Stimulated activated CD8-positive, alpha-beta memory T cell treated with anti-CD3 and anti-CD28 coated beads, Interleukin-7, amount 100 ng/mL, for 1 hour (primary cell): ENCODE measurements at regions not wholly inside any gene's neighbourhood (a gene's known extent, or its start where the extent isn't known, plus 50 kb on each side); places are given as distances from the start of the nearest gene placed in this dataset.

Source experiments
- DNase-seq, 2 donors: peaks; one replicate each; pipeline ENCODE4 v3.0.0-alpha.2; 2020; ENCODE audit warnings: low read depth in 2 of 2

GRCh38 chr2:226652983-226653765 lies 146.4 kb downstream of the IRS1 start:
- DNase-seq = no peak

- DNase-seq = no peak
Measured at GRCh38 chr2:226652369-226652768, 147.3 kb downstream of the IRS1 start.

GRCh38 chr2:226649871-226650660 lies 149.6 kb downstream of the IRS1 start:
- DNase-seq = no peak

GRCh38 chr2:226649201-226649600 lies 150.4 kb downstream of the IRS1 start:
- no peak for DNase-seq

- no peak for DNase-seq
Measured at GRCh38 chr2:226647621-226648518, 151.8 kb downstream of the IRS1 start.

- DNase-seq = no peak
Measured at GRCh38 chr2:226644399-226644865, 155.2 kb downstream of the IRS1 start.

- DNase-seq = no peak
Measured at GRCh38 chr2:226643946-226644282, 155.7 kb downstream of the IRS1 start.

GRCh38 chr2:226643030-226643945 lies 156.3 kb downstream of the IRS1 start:
- no peak for DNase-seq

GRCh38 chr2:226641008-226641407 lies 158.6 kb downstream of the IRS1 start:
- DNase-seq = no peak

GRCh38 chr2:226640501-226640900 lies 159.1 kb downstream of the IRS1 start:
- no peak for DNase-seq

- DNase-seq = no peak
Measured at GRCh38 chr2:226639550-226639949, 160.1 kb downstream of the IRS1 start.

- DNase-seq = no peak
Measured at GRCh38 chr2:226638576-226638975, 161.0 kb downstream of the IRS1 start.

GRCh38 chr2:226637383-226637782 lies 162.2 kb downstream of the IRS1 start:
- no peak for DNase-seq

- no peak for DNase-seq
Measured at GRCh38 chr2:226636586-226636985, 163.0 kb downstream of the IRS1 start.

- DNase-seq = no peak
Measured at GRCh38 chr2:226634943-226635604, 164.5 kb downstream of the IRS1 start.

GRCh38 chr2:226631671-226632070 lies 167.9 kb downstream of the IRS1 start:
- DNase-seq = no peak

GRCh38 chr2:226631187-226631586 lies 168.4 kb downstream of the IRS1 start:
- DNase-seq = no peak

GRCh38 chr2:226625946-226626345 lies 173.7 kb downstream of the IRS1 start:
- no peak for DNase-seq

GRCh38 chr2:226623587-226624368 lies 175.8 kb downstream of the IRS1 start:
- no peak for DNase-seq

GRCh38 chr2:226622484-226622883 lies 177.1 kb downstream of the IRS1 start:
- DNase-seq = no peak
